HG02981 (cell line): ENCODE measurements at regions not wholly inside any gene's neighbourhood (a gene's known extent, or its start where the extent isn't known, plus 50 kb on each side); places are given as distances from the start of the nearest gene placed in this dataset.
"Not testable (repeated sequence)": the region's sequence is repeated elsewhere in the genome, so short reads cannot be mapped to it uniquely, and the experiment has no call there.

Experiments used
- ATAC-seq: cut with Tn5 transposase; IDR thresholded peaks from one replicate; pipeline ENCODE4 v1.9.1; 2021; ENCODE audit warnings: mild to moderate bottlenecking, moderate library complexity; ENCODE audit not compliant: unreplicated experiment

DNA sequence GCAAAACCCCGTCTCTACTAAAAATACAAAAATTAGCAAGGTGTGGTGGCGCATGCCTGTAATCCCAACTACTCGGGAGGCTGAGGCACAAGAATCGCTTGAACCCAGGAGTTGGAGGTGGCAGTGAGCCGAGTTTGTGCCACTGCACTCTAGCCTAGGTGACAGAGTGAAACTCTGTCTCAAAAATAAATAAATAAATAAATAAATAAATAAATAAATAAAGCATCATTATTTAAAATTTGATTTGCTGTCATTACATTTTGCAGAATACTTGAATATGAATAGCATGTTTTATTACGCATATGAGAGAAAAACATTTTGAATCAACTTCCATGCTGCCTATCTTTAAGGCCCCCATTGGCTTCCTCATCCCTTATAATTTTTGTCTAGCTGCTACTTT lies 53.4 kb upstream of the MED14 start:
- ATAC-seq = not testable (repeated sequence)

DNA sequence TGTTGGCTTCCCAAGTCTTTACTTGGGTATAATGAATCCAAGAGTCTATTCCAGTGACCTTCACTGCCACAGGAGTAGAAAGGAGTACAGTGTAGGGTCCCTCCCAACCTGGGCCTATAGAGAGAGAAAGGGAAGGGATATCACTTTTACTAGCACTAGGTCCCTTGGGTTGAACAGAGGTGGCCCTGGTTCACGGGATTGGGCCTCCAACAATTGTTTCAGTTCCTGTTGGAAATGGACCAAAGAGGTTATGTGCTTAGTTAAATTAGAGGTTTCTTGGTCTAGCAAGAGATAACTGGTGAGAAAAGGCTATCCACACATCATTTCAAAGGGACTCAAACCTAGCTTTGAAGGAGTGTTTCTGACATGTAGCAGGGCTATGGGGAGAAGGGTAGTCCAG lies 57.1 kb upstream of the MED14 start:
- ATAC-seq = no peak

DNA sequence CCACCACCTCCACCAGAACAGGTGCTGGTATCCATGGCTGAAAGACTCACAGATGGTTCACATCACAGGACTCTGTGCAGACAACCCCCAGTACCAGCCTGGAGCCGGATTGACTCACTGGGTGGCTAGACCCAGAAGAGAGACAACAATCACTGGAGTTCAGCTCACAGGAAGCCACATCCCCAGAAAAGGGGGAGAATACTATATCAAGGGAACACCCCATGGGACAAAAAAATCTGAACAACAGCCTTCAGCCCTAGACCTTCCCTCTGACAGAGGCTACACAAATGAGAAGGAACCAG lies 59.4 kb upstream of the MED14 start:
- ATAC-seq = not testable (repeated sequence)

DNA sequence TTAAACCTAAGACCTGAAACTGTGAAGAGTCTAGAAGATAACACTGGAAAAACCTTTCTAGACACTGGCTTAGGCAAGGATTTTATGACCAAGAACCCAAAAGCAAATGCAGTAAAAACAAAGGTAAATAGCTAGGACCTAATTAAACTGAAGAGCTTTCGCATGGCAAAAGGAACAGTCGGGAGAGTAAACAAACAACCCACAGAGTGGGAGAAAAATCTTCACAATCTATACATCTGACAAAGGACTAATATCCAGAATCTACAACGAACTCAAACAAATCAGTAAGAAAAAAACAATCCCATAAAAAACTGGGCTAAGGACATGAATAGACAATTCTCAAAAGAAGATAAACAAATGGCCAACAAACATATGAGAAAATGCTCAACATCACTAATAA lies 64.4 kb upstream of the MED14 start:
- not testable (repeated sequence) for ATAC-seq

DNA sequence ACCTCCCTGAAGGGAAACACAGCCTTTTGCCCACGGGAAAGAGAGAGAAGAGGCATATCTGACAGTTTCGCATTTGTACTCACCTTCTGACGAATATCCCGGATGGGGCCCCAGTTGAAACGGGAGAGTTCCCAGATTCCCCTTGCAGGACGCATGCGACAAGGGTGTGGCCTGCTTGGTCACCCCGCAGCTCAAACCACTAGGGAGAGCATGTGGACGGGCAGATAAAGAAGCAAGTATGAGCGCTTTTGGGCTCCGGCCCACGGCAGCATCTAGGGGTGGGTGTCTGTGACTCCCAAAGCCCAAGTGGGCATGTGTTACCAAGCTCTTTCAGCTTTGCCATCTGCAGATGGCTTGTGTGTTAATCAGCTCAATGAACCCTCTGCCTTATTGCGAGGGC lies 70.1 kb upstream of the MED14 start:
- ATAC-seq = no peak

DNA sequence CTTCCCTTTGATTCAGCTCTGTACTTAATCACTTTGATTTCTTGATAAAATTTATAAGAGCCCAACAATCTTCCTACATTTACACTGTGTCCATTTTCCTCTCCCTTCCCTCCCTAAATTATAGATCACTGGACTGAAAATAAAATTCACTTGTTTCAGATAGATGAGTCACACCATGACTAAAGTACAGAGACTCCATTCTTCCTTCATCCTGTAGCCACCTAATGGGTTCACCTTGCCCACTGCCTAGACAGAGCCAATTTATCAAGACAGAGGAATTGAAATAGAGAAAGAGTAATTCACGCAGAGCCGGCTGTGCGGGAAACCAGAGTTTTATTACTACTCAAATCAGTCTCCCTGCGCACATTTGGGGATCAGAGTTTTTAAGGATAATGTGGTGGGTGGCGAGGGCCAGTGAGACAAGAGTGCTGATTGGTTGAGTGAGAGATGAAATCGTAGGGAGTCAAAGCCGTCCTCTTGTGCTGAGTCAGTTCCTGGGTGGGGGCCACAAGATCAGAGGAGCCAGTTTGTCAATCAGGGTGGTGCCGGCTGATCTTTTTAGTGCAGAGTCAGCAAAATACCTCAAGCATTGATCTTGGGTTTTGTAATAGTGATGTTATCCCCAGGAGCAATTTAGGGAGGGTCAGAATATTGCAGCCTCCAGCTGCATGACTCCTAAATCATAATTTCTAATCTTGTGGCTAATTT lies 71.3 kb upstream of the MED14 start:
- ATAC-seq = no peak

DNA sequence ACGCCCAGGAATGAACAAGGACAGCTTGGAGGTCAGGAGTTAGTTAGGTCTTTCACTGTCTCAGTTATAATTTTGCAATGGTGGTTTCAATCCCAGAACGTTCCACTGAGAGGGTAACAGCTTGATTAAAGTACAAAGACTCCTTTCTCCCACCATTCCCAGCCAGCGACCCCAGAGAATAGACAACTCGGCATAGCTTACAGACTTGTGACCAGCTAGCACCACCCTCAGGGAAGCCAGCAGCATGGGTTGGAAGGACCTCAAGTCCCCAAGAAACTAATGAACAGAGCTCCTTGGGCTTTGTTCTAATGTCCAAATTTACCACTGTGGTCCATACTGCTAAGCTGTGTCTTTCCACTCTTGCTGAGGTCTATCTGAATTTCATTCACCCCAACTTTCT lies 72.0 kb upstream of the MED14 start:
- no peak for ATAC-seq

DNA sequence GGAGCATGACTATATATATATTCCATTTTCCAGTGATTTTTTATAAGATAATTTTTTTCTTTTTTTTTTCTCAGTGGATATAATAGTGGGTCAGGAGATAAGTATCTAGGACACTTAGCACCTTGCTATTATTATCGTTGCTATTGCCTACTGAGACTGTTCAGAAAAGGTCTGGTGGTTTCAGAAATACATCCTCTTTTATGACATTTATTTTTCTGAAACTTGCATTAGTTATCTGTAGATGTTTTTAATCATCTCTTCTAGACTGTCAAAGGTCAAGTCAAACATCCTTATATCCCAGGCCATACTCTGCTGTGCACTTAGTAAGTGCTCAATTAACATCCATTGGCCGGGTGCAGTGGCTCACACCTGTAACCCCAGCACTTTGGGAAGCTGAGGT lies 72.9 kb upstream of the MED14 start:
- ATAC-seq = no peak

DNA sequence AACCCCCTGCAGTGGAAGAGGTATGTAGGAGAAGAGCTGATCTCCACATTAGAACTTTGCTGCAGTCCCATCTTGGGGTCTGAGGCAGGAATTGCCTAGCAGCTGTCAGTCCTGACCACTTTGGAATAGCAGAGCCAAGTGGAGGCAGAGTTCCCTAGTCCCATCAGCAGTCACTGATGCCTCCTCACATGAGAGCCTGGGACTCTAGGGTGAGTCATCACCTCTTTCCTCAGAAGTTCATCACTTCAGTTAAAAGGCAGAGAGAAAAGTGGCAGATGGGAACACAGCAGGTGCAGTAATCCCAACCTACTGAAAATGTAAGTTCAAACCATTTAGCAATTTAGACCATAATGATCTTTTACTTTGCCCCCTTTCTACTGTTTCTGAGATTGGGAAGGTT lies 73.9 kb upstream of the MED14 start:
- ATAC-seq = no peak

DNA sequence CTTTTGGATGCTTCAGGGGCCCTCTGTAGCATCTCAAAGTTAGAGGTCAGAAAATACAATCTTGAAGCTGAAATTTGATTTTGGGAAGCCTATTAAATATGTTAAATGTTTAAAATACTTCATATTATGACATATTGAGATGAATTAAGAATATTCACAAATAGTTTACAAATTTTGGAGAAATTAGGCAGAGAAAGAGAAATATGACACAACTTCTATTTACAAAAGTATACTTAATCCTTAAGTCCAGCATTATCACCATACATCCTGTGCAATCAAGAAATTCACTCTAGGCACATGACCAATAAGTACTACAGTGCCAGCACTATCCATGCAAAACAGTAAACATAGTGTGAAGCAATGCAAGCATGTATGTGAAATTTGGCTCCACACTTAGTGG lies 79.7 kb upstream of the MED14 start:
- not testable (repeated sequence) for ATAC-seq

DNA sequence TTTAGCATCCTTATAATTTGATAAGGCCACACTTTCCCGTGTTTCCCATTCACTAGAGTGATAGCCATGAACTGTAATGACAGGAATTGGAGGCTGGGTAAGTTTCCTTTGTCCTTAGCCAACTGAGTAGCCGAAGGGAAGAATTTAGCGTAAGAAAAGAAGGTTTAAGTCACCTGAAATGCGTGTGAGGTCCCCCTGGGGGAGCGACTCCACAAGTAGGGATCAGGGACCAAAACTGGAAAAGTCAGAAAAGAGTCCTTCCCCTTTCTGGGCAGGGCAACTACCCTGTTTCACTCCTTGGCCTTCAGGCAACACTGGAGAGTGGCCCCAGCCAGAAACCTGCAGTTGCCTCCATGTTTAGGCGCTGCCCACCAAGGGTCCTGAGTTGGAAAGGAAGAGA lies 81.6 kb upstream of the MED14 start:
- ATAC-seq = no peak

DNA sequence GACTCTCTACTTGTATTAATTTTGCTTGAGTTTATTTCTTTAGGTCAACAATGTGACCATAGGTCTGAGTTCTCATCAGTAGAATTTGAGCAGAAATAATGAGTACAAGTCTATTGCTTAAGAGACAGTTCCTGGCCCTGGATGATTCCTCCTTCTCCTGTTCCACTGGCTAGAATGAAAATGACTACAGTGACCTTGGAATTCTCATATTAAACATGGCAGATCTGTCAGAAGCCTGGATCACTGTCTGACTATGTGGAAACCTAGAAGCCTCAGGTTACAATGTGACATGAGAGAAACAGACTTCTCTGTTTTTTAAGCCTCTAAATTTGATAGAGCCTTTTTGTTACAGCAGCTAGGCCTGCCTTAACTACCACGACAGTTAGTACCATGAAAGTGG lies 82.9 kb upstream of the MED14 start:
- no peak for ATAC-seq

DNA sequence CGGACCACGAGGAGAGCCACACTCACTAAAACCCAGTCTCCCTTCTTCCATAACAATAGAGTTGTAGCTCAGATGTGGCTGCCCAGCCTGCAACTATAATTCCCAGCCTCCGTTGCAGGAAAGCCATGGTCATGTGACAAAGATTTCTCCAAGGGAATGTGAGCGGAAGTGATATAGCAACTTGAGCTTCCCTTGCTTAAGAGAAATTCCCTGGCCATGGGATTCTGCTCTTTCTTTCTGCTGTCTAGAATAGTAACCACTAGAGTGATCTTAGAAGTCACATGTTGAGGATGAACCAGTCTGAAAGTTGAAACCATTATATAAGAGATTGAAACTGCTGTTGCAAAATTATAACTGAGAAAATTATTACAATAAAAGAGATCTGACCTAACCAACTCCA lies 86.4 kb upstream of the MED14 start:
- no peak for ATAC-seq

DNA sequence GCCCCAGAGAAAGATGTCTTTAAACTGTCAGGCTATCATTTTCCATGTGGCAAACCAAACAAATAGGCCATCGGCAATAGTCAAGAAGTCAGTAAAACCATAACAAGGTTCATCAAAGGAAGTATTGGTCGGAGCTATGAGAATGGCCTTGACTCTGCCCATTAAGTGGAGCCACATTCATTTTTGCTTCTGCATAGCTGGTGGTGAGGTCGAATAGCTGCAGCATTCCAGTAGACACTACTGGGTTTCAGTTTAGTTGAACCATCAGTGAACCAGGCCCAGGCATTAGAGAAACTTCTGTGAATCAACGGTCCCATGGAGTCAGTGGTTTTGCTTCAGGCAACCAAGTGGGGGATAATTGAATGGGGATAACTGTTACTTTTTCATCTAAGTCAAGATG lies 92.0 kb upstream of the MED14 start:
- ATAC-seq = no peak

DNA sequence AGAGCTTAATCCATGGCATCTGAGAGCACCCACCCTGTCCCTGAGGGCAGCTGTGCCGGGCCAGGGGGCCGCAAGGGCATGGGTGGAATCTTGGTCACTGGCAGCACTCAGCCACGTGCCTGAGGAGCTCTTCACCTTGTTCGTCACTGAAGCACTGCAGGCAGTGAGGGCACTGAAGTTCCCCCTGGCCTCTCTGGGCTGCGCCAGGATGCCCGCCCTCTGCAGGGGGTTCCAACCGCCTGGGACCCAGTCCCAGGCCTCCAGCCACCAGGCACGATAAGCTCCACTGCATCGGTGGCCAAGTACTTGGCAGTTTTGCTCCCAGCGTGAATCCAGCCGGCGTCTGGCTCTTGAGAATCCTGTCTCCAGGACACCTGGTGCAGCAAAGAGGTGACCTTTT lies 96.4 kb upstream of the MED14 start:
- ATAC-seq = no peak

DNA sequence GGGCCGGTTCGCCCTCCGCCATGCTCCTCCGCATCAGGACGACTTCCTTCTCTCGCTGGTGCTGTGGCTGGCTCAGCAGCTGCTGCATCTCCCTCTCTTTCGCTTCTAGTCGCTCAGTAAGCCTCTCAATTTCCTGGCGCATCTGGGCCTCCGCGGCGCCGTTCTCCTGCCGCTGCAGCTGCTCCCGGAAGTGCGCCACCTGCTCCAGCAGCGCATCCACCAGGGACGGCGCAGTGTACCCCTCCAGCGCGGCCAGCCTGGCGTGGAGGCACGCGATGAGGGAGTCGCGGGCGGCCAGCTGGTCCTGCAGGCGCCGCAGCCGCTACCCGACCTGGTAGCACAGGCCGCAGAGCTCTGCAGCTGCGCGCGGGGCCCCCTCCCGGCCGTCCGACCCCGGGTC lies 97.4 kb upstream of the MED14 start:
- ATAC-seq = no peak

DNA sequence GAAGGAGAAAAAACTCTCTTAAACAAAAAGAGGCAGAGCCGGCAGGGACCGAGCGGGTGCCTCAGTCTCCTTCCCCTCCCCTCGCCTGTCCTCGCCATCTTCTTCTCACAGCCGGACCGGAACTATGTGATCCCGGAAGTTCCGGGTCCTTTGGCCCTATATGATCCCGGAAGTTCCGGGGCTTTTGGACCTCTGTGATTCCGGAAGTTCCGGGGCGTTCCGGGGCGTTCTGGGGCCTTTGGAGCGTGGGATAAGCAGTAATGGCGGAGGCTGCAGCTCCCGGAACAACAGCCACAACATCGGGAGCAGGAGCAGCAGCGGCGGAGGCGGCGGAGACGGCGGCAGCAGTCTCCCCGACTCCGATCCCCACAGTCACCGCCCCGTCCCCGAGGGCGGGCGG lies 98.9 kb upstream of the MED14 start:
- no peak for ATAC-seq

DNA sequence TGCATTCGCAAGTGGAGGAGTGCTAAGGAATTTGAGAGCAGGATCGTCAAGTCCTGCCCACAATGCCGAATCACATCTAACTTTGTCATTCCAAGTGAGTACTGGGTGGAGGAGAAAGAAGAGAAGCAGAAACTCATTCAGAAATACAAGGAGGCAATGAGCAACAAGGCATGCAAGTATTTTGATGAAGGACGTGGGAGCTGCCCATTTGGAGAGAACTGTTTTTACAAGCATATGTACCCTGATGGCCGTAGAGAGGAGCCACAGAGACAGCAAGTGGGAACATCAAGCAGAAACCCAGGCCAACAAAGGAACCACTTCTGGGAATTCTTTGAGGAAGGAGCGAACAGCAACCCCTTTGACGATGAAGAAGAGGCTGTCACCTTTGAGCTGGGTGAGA lies 100.2 kb upstream of the MED14 start:
- ATAC-seq = no peak

DNA sequence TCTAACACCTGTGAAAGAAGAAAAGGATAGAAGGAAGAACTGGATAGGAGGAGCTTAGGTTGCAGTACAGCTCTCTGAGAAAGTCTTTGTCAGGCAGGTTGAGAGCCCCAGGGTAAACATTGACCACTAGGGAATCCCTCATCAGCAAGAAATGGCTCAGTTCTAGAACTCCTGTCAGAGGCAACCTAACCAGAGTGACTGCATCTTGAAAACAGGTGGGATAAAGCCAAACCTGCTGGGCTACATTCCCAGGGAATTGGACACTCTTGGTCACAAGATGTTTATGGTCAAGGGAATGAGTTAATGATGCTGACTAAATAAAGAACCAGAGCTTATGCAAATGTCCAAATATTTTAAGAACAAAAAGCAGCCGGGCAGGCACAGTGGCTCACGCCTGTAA lies 108.3 kb upstream of the MED14 start:
- no peak for ATAC-seq

DNA sequence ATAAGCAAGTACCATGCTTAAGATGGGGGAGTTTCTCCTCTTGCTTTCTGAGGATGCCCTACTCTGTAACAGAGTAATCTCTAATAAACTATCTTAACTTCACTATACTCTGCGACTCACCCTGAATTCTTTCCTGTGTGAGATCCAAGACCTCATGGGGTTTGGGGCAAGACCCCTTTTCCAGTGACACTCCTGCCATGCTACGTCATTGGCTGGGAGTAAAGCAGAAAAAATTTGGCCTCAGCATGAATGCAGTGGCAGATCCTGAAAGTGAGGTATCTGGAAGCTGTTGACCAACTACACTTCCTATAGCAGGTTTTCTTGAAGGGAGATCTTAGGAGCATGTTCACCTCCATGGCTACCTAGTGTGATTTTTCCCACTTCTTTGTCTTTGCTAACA lies 109.1 kb upstream of the MED14 start:
- ATAC-seq = no peak

DNA sequence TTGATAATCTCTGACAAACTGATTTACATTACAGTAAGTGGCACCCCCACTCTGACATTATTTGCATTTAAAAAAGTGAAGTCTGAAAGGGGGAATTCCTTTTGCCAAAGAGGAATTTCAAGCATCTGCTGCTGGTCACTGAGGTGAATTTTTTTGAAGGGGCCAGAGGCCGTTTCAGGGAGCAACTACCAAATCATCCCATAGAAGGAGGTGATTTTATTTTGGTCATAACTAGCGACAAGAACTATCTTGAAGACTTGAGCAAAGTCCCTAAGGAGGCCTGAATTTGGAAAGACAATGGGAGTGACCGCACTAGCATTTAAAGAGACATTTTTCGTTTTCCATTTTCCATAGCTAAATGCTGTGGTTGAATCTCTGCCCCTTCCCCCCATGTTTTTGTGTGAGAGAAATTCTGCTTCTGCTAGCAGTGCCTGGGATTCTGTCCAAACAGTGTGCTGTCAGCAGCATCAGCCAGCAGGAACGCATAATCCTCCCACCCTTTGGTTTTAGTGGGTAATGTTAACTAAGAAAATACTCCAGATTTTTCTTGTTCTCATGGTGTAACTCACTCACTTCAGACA lies 110.1 kb upstream of the MED14 start:
- no peak for ATAC-seq

DNA sequence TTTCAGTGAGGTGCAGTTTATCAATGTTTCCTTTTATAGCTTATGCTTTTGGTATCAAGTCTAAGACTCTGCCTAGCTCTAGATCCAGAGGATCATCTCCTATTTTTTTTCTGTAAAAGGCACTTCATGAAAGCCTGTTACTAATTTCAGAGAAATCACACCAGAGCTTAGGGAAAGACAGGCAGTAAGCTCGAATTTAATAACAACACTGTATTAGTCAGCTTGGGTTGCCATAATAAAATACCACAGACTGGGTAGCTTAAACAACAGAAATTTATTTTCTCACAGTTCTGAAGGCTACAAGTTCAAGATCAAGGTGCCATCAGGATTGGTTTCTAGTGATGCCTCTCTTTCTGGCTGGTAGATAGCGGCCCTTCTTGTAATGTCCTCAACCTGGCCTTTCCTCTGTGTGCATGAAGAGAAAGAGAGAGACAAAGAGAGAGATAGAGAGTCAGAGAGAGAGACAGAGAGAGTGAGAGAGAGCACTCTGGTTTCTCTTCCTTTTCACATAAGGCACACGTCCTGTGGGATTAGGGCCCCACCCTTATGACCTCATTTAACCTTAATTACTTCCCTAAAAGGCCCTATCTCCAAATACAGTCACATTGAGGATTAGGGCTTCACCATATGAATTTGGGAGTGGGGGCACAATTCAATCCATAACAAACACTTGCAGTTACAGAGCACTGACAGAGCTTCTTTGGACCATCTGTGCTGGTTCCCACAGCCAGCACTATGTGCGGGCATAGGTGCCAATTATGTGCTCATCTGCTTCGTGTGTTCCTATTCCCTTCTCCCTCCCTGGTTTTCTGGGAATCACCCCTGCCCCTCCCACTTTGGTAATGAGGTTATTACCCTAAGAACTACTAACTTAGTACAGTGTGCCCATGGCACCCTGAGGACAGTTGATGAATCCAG lies 114.8 kb upstream of the MED14 start:
- no peak for ATAC-seq
